NOMO-1 (cell line): ENCODE measurements at regions not wholly inside any gene's neighbourhood (a gene's known extent, or its start where the extent isn't known, plus 50 kb on each side); places are given as distances from the start of the nearest gene placed in this dataset.

Experiments
- DNase-seq, 2 experiments: peaks; one replicate each; lab custom pipeline; 2025; ENCODE audit not compliant: unreplicated experiment in 2 of 2; lab: John Stamatoyannopoulos, UW

DNA sequence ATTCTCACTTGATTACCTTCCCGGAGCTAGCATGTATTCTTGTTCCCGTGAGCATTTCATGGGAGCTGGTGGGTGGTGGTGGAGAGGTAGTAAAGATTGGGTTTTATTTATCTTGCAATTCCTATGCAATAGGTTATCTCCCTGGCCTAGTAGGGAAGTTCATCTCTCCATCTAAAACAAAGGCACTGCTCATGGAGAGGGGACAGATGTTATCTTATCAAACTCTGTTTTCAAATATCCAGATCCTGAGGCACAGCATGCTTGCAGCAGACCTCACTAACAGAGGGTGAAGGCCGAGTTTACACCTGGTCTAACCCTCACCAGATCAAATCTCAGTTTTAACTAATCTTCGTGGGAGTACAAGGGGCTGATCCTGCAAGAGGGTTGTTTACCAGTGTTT is 98.9 kb downstream of the CYRIA start:
- DNase-seq, result no peak

GRCh38 chr2:16565481-16565880 is 100.2 kb downstream of the CYRIA start:
- no peak for DNase-seq

DNA sequence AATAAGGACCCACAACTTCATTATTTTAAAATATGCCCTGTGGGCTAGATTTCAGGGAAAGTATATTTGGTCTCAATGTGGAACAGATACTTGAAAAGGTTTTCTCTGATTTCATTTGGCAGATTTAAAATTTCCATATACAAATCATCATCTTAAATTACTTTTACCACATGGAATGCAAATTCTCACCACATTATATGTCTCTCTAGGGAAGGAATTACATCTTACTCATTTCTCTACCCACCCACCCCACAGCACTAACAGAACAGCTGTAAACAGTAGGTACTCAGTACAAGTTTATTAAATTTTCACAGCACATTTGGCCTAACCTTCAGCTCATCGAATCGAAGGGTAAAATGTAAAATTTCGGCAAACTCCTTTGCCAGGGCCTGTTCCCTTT is 104.0 kb downstream of the CYRIA start:
- no peak for DNase-seq

DNA sequence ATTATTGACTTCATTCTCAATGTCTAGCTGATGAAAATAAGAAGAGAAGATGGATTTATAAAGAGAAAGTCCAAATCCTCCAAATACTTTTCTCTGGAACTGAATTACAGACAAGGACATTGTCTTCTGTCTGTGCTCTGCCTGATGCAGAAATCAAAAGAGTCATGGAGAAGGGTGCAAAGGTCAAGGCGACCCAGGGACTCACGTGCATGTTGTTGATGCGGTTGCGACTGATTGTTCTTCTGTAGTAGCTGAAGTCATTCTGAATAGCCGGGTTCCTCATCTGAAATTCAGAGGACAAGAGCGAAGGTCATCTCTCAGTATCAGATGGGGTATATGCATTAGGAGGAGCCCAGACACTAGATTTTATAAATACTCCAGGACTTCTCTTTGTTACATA is 104.4 kb downstream of the CYRIA start:
- no peak for DNase-seq

- DNase-seq, result no peak
Observed at GRCh38 chr2:16559278-16560067, 106.2 kb downstream of the CYRIA start.

DNA sequence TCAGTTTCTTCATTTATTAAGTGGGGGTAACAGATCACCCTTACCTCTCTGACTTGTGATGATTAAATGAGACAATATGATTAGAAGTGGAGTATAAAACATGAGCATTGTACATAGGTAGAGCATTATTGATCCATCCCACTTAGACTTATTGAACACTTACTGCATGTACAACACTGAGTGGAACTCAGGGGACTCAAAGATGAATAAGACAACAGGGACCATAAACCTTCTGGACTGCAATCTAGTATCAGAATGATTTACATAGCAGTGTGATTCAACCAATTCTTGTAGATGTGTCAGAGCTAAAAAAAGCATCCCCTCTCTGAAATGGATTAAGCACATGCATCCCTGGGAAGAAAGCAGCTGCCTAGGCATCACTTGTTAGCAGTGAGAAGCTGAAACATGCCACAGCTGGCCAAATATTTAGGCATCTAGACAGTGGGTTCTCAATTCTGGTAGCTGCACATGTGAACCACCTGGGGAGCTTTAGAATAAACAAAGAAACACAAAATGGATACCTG is 111.5 kb downstream of the CYRIA start:
- DNase-seq, result no peak

GRCh38 chr2:16553226-16553625 is 112.4 kb downstream of the CYRIA start:
- DNase-seq, result peak; percentile 48 to 64

- no peak for DNase-seq
Observed at GRCh38 chr2:16552202-16552601, 113.4 kb downstream of the CYRIA start.

DNA sequence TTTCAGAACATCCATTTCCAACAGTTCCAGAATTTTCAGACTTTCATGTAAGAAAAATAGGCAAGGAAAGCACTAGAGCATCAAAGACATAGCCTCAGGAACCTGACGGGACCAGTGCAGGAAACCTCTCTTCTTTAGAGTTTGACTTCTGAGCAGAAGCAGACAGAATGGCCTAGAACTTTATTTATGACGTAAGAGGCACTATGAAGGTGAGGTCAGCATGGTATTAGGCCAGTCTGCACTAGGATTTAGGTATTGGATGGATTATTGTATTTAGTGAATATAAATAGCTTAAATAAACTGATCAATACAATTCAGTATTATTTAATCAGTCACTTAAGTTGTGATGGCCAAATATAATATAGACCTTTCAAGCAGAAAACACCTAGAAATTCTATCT is 117.6 kb downstream of the CYRIA start:
- DNase-seq, result no peak

DNA sequence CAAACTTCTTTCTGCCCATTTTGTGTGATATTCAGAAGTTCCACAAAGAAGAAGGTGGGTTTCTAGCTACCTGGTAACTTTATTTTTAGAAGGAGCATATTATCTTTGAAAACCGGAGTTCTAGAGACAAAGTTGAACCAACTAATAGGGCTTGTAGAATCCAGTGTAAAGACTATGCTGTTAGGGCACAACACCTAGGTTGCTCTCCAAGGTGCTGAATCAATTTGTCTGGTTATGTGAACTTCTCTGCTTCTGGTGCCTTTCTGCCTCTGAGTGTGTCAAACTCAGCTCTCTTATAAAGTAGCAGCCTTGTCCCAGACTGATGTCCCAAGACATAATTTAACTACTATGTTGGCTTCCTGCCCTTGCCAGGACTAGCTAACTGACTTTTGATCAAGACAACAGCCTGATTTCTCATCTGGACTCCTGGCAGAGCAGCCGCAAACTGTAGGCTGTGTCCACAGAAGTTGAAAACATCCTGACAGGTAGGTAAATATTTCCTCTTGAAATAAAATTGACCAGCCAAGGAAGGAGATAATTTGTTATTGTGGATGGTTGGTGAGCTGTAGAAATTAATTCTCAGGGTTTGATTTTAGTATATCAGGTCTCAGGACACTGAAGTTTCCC is 119.4 kb downstream of the CYRIA start:
- DNase-seq, result peak in 1 of 2 experiments; percentile 14

GRCh38 chr2:16538707-16539106 is 126.9 kb downstream of the CYRIA start:
- no peak for DNase-seq

DNA sequence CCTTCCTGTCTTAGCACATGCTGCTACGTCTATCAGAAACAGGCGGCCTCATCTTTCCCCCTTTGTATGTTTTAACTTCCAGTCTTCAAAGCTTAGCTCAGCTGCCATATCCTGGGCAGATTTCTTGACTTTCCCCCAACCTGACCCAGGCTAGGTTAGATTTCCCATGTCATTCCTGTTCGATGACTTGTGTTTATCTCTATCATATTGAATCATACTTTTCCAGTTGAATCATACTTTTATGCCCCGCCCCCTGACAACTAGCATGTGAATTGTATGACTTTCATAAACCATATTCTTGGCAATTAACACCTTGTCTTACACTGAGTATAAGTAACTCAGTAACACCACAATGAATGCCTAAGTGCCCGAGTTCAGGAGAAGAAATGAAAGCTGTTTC is 128.3 kb downstream of the CYRIA start:
- no peak for DNase-seq

DNA sequence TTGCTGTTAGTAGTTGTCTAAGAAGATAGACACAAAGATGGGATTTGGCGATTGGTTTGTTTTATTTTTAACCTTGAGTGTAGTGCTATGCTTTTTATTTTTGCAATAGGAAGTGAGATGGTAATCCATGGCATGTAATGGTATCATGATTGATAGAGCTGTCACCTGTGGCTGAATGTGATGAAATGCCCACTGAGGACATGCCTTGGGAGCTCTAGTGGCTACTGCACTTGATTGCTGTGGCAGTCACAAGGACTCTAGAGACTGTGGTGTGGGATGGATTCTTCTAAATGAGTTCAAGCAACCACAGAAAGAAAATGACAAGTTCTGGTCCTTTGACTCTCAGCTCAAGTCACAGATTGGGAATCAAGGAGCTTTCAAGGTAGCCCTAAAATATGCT is 139.4 kb downstream of the CYRIA start:
- no peak for DNase-seq

GRCh38 chr2:16525265-16525887 is 140.3 kb downstream of the CYRIA start:
- peak; percentile 17 to 24 for DNase-seq

- no peak for DNase-seq
Observed at GRCh38 chr2:16523711-16524110, 141.9 kb downstream of the CYRIA start.

GRCh38 chr2:16522031-16522831 is 143.4 kb downstream of the CYRIA start:
- DNase-seq, result no peak

DNA sequence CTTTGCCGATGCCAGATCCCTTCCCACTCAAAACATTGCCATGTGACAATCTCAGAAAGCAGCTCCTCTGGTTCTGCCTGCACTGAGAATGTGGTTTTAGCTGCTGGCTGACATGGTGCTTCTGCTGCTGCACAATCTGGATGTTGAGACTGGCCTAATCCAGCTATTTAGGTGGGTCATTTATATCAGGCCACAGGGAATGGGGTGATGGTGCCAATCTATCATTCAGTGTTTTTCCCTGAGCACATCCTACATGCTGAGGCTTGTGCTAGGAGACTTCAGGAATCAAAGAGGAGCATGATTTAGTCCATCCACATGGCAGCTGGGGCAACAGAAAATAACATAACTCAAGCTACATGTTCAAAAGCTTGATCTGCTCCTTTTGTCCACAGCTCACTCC is 144.7 kb downstream of the CYRIA start:
- no peak for DNase-seq

GRCh38 chr2:16515696-16516095 is 149.9 kb downstream of the CYRIA start:
- no peak for DNase-seq

DNA sequence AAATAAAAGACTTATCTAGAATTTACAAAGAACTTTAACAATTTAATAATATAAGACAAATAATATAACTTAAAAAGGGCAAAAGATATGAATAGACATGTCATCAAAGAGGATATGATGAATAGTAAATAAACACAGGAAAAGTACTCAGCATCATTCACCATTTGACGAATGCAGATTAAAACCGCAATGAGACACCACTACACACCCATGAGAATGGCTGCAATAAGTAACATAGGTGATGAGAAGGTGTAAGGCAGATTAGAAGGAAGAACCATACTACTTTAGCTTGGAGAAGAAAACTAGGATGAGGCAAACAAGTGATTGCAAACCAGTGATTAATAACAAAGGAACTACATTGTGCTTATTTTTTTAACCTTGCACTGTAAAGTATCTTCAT is 152.0 kb downstream of the CYRIA start:
- no peak for DNase-seq

- no peak for DNase-seq
Observed at GRCh38 chr2:16511041-16511440, 154.6 kb downstream of the CYRIA start.

DNA sequence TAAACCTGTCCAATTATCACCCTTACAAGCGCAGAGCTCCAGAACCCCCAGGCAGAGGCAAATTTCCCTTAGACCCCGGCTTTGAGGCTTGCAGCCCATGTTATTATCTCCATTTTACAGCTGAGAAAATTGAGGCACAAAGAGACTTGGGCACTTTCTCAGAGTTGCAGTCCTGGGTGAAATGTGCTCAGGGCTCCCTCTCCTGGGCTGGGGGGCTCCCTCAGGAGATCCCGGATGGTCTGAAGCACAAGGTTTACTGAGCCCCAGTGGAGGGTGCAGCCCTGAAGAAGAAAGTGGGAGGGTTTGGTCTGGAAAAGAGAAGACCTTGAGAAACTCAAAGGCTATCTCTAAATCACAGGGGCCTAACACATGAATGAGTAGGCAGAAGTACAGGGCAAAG is 156.6 kb downstream of the CYRIA start:
- no peak for DNase-seq
